ENCODE measurements at regions not wholly inside any gene's neighbourhood (a gene's known extent, or its start where the extent isn't known, plus 50 kb on each side); places are given as distances from the start of the nearest gene placed in this dataset.
"Not testable (repeated sequence)": the region's sequence is repeated elsewhere in the genome, so short reads cannot be mapped to it uniquely, and the experiment has no call there.

- no peaks in the 10 kb centered on the region for H3K36me3 ChIP-seq
- H3K27ac ChIP-seq, result no peak overlapping the region
- no peak for DNase-seq
- intact Hi-C loops (cut with DNase I; ENCODE audit: low total_unique reads), result no loop called here
- H3K9me3 ChIP-seq, result no peaks in the 10 kb centered on the region
- H3K27me3 ChIP-seq, result no peaks in the 10 kb centered on the region
- H3K4me1 ChIP-seq, result no peaks in the 10 kb centered on the region
- no peak overlapping the region for H3K4me3 ChIP-seq
- TF ChIP-seq POLR2A (IDR thresholded peaks at IDR 0.05), result no peak
- TF ChIP-seq CTCF (IDR thresholded peaks at IDR 0.05), result no peak
Observed at GRCh38 chr12:114164351-114164750, 198.2 kb upstream of the RBM19 start.

GRCh38 chr12:114163771-114164170 lies 197.6 kb upstream of the RBM19 start:
- no peak for TF ChIP-seq CTCF (IDR thresholded peaks at IDR 0.05)
- TF ChIP-seq POLR2A (IDR thresholded peaks at IDR 0.05), result no peak
- intact Hi-C loops (cut with DNase I; ENCODE audit: low total_unique reads), result no loop called here

DNA sequence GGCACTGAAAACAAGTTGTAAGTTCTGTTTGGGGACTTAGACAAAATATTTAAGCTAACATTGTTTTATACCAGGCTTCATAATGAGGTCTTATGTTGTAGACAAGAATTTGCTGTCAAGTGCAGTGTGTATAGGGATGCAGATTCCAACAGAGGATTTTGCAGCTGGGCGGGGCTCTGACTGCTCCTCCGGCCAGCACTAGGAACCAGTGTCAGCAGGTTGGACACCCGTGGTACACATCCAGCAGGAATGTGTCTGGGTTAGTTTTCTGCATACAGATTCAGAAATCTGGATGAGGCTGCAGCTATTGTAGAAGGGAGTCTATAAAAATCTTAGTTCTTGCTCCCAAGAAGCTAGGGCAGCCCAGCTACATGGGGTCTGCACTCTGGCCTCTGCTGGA lies 194.3 kb upstream of the RBM19 start:
- intact Hi-C loops (cut with DNase I; ENCODE audit: low total_unique reads), result no loop called here
- DNase-seq, result no peak
- TF ChIP-seq CTCF (IDR thresholded peaks at IDR 0.05) (no peak), POLR2A (IDR thresholded peaks at IDR 0.05) (no peak)

More at GRCh38 chr12:114163771-114164170, 197.6 kb upstream of the RBM19 start:
- Histone ChIP-seq H3K4me3 (no peak overlapping the region), H3K27ac (no peak overlapping the region), H3K36me3 (no peaks in the 10 kb centered on the region), H3K4me1 (no peaks in the 10 kb centered on the region), H3K9me3 (no peaks in the 10 kb centered on the region), H3K27me3 (no peaks in the 10 kb centered on the region)
- DNase-seq, result no peak

DNA sequence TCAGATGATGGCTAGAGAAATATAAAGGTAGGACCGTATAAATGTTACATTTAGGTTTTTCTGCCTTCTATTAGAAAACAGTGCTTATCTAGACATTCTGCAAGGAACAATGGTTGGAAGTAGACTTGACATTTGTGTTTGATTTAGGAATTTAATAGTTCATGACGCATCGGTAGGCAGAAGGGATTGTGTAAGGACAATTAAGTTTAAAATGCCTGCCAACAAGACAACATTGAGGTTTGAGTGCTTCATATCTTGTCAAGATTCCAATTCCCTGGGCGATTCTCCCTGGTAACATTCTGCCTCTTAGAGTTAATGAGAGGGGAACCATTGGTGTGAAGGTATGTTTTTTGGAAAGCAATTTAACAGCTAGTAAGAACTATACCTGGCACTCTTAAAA lies 186.8 kb upstream of the RBM19 start:
- Histone ChIP-seq H3K4me3 (no peak overlapping the region), H3K27me3 (no peaks in the 10 kb centered on the region), H3K36me3 (no peaks in the 10 kb centered on the region), H3K4me1 (no peaks in the 10 kb centered on the region), H3K27ac (no peak overlapping the region), H3K9me3 (no peaks in the 10 kb centered on the region)
- no peak for DNase-seq
- TF ChIP-seq POLR2A (IDR thresholded peaks at IDR 0.05) (no peak), CTCF (IDR thresholded peaks at IDR 0.05) (no peak)
- intact Hi-C loops (cut with DNase I; ENCODE audit: low total_unique reads), result no loop called here

More for the DNA sequence above, 194.3 kb upstream of the RBM19 start:
- Histone ChIP-seq H3K27ac (no peak overlapping the region), H3K9me3 (no peaks in the 10 kb centered on the region), H3K4me3 (no peak overlapping the region), H3K27me3 (no peaks in the 10 kb centered on the region), H3K4me1 (no peaks in the 10 kb centered on the region), H3K36me3 (no peaks in the 10 kb centered on the region)

DNA sequence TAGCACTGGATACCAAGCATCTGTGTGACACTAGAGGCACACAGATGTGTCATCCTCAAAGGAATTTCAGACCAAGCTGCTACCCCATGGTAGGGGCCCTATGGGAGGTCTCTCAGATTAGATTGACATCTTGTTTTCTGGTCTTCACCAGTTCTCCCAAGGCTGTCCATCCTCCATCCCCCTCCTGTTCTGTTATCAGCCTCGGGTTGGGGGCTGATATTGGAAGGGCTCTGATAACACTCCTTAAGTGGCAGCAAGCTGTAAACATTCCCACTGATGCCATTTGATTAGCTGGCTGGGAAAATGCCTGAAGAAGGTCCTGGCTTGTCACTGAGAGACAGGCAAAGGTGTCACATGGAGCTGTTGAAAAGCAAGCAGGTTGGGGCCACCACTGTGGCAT lies 185.9 kb upstream of the RBM19 start:
- intact Hi-C loops (cut with DNase I; ENCODE audit: low total_unique reads), result no loop called here
- TF ChIP-seq POLR2A (IDR thresholded peaks at IDR 0.05) (no peak), CTCF (IDR thresholded peaks at IDR 0.05) (no peak)
- no peaks in the 10 kb centered on the region for H3K27me3 ChIP-seq
- DNase-seq, result no peak
- no peaks in the 10 kb centered on the region for H3K9me3 ChIP-seq
- no peaks in the 10 kb centered on the region for H3K36me3 ChIP-seq
- no peak overlapping the region for H3K4me3 ChIP-seq
- H3K27ac ChIP-seq, result no peak overlapping the region
- no peaks in the 10 kb centered on the region for H3K4me1 ChIP-seq

DNA sequence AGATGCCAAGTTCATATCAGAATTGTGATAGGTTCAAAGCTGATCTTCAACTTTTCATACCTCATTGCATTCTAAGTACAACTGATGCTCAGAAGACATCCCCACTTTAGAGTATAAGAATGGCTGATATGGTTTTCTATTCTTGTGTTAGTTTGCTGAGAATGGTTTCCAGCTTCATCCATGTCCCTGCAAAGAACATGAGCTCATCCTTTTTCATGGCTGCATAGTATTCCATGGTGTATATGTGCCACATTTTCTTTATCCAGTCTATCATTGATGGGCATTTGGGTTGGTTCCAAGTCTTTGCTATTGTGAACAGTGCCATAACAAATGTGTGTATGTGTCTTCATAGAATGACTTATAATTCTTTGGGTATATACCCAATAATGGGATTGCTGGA lies 184.5 kb upstream of the RBM19 start:
- H3K4me1 ChIP-seq; H3K36me3 ChIP-seq; H3K27me3 ChIP-seq; intact Hi-C loops (cut with DNase I; ENCODE audit: low total_unique reads); H3K9me3 ChIP-seq; H3K27ac ChIP-seq; DNase-seq; H3K4me3 ChIP-seq: not testable (repeated sequence)

Data from uterus (tissue), 3 donors.